Ectodermal cell (in vitro differentiated cells): ENCODE measurements at regions not wholly inside any gene's neighbourhood (a gene's known extent, or its start where the extent isn't known, plus 50 kb on each side); places are given as distances from the start of the nearest gene placed in this dataset.

Experiments
- H3K27ac ChIP-seq: 2 replicates; pipeline ENCODE4 v1.7.0; 2013; ENCODE audit warnings: mild to moderate bottlenecking, low read depth, low read length; ENCODE audit not compliant: insufficient read depth, poor library complexity, severe bottlenecking
- H3K27me3 ChIP-seq: 2 replicates; pipeline ENCODE4 v1.7.0; 2013; ENCODE audit warnings: mild to moderate bottlenecking, low read length; ENCODE audit not compliant: insufficient read depth, control insufficient read depth, poor library complexity, severe bottlenecking
- H3K36me3 ChIP-seq: one replicate; pipeline ENCODE4 v1.7.0; 2013; ENCODE audit warnings: low read length; ENCODE audit not compliant: control insufficient read depth, insufficient read depth
- H3K4me1 ChIP-seq: one replicate; pipeline ENCODE4 v1.7.0; 2013; ENCODE audit warnings: low read length; ENCODE audit not compliant: control insufficient read depth, insufficient read depth
- H3K4me3 ChIP-seq: 2 replicates; pipeline ENCODE4 v1.7.0; 2013; ENCODE audit warnings: low read depth, low read length, control low read depth; ENCODE audit not compliant: insufficient read depth
- H3K9me3 ChIP-seq: 2 replicates; pipeline ENCODE4 v1.7.0; 2013; ENCODE audit warnings: mild to moderate bottlenecking, low read length, moderate library complexity; ENCODE audit not compliant: control insufficient read depth
- WGBS, 2 experiments: methylation state at CpG; one replicate each; pipeline ENCODE4 v1.1.7; 2013; ENCODE audit warnings: missing lambda C conversion rate in 2 of 2; 5-methylcytosine and 5-hydroxymethylcytosine counted together

DNA sequence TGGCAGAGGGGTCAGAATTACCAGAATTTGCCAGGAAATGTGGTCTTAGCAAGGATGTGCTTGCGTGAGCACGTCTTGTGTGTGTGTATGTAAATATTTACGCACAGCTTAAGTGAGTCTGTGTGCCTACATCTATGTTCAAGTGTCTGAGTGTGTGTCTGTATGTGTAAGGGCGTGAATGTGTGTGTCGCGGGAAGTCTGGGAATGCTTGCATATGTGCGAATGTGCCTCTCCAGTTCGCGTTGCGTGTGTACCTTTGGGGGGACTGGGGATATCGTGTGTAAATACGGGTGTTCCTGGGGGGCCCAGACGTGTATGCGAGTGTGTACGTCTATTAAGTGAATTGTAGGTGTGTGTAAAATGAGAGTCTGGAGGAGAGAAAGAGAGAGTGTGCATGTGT lies 68.6 kb upstream of the POU3F1 start:
- no peaks in the 10 kb centered on the region for H3K27me3 ChIP-seq

DNA sequence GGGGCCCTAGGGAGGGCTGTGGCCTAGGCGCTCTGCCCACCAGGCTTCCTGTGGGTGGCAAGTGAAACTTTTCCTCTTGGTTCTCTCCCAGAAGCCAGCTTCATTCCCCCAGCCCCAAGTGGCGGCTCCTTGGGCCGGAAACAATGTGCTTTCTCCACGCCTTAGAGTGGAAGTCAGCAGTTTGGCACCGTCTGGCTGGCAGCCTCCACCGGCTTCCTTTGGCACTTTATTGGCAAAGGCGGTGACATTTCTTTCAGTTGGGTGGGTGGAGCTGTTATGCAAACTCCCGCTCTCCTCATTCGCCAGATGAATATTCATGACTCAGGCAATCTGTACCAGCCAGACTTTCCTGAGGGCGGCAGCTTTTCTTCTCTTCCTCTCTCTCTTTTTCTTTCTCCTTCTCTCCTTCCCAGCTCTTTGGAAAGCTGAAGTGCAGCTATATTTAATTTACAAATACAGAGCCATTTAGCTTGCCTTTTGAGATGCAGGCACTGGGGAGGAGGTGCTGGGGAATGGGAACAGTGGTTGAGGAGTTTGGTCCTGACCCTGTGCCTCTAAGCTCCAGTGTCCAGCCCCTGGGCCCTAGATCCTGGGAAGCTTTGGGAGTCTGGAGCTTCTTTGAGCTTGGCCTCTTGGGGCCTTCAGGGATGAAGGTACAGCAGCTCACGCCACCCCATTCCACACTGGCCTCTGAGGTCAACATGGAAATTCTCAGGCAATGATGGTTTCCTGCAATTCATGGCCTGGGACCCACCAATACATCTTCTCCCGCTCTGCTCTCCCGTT lies 67.8 kb upstream of the POU3F1 start:
- WGBS, 2 experiments, result 90 to 95% methylated on average over 13 of the region's 13 CpGs
- Histone ChIP-seq H3K27me3 (no peaks in the 10 kb centered on the region), H3K9me3 (no peaks in the 10 kb centered on the region), H3K4me1 (no peaks in the 10 kb centered on the region), H3K27ac (no peak overlapping the region), H3K4me3 (no peak overlapping the region), H3K36me3 (no peaks in the 10 kb centered on the region)

More for the DNA sequence above, 68.6 kb upstream of the POU3F1 start:
- Histone ChIP-seq H3K36me3 (no peaks in the 10 kb centered on the region), H3K9me3 (no peaks in the 10 kb centered on the region), H3K27ac (no peak overlapping the region), H3K4me3 (no peak overlapping the region), H3K4me1 (no peaks in the 10 kb centered on the region)
- 96 to 97% methylated on average over 15 of the region's 15 CpGs for WGBS, 2 experiments

DNA sequence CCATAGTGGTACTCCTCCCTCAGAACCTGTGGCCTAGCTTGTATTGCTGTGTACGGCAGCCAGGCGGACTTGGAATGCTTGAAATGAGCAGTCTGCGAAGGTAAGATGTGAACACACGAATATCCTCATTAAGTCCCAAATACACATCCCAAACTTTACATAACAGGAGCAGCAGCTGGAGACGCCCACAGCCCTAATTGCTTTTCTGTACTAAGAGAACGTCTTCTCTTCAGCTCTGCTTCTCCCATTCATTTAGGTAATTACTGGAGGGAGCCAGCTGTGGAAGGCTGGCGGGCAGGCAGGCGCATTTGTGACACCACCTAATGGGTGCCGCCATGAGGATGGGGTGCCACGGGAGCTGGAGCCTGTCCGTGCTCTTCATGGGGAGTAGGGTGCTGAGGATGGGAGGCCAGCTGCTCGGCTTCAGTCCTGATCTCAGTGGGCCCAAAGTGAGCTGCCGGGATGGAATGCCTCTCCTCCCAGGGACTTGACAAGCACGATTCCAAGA lies 66.6 kb upstream of the POU3F1 start:
- Histone ChIP-seq H3K4me1 (no peaks in the 10 kb centered on the region), H3K27ac (no peak overlapping the region), H3K9me3 (no peaks in the 10 kb centered on the region), H3K27me3 (no peaks in the 10 kb centered on the region), H3K4me3 (no peak overlapping the region), H3K36me3 (no peaks in the 10 kb centered on the region)
- WGBS, 2 experiments, result 84 to 87% methylated on average over 14 of the region's 14 CpGs

DNA sequence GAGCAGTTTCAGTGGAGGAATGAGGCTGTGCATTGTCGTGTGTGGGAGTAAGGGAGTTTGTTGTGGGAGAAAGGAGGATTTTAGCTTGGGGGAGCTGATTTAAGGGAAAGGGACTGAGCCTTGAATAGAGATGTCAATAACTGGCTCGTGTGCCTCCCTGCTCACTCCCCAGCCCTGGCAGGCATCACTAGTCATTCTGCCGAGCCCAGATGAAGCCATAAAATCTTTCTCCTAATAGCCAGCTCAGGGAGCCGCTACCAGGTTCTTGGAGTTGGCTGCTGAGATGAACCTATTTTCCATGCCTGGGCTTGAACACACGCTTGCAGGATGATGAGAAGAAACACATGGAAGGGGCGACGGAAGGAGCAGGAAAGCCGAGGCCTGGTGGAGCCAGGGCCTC lies 65.0 kb upstream of the POU3F1 start:
- 95% methylated on average over 8 of the region's 8 CpGs for WGBS, 2 experiments
- H3K27me3 ChIP-seq, result no peaks in the 10 kb centered on the region
- H3K9me3 ChIP-seq, result no peaks in the 10 kb centered on the region
- no peaks in the 10 kb centered on the region for H3K36me3 ChIP-seq
- H3K4me1 ChIP-seq, result no peaks in the 10 kb centered on the region
- H3K4me3 ChIP-seq, result no peak overlapping the region
- no peak overlapping the region for H3K27ac ChIP-seq

DNA sequence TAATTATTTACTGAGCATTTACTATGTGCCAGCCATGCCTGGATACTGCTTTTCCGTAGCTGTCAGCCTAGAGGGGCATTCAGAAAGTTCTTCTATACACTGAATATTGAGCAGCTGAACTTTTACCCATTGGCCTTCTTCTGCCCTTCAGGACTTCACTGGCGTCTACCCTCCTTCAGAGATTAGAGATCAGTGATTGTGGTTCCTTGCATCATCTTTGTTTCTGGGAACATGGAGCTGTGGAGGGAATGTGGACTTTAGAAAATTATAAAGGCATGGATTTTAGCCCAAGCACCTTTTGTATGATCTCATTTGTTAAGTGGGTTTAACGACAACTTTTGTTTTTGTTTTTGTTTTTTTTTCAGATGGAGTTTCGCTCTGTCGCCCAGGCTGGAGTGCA lies 58.7 kb upstream of the POU3F1 start:
- Histone ChIP-seq H3K9me3 (no peaks in the 10 kb centered on the region), H3K27ac (no peak overlapping the region), H3K27me3 (no peaks in the 10 kb centered on the region), H3K4me1 (no peaks in the 10 kb centered on the region), H3K4me3 (no peak overlapping the region), H3K36me3 (peaks cover 3% of the 10 kb centered on the region)
- WGBS, 2 experiments, result 96 to 97% methylated on average over 5 of the region's 5 CpGs

DNA sequence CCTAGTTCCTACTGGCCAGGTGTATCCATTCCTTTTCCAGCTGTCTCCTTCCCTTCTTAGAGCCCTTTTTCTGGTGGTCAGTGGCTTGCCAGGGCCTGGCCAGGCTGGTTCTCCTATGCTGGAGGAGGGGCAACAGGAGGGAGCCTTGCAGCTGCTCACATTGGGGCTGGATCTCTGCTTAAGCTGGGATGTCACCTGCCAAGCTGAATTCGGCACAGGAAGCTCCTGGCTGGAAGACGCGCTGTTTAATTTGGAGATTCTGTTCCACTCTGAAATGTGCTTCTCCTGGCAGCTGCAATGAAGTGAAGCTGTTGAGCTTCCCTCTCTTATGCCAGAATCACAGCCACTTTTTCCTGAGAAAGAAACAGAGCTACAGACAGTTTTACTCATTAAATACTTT lies 56.0 kb upstream of the POU3F1 start:
- H3K4me3 ChIP-seq, result no peak overlapping the region
- no peak overlapping the region for H3K27ac ChIP-seq
- H3K9me3 ChIP-seq, result no peaks in the 10 kb centered on the region
- peaks cover 3% of the 10 kb centered on the region for H3K36me3 ChIP-seq
- H3K4me1 ChIP-seq, result no peaks in the 10 kb centered on the region
- no peaks in the 10 kb centered on the region for H3K27me3 ChIP-seq
- 79 to 86% methylated on average over 3 of the region's 3 CpGs for WGBS, 2 experiments

DNA sequence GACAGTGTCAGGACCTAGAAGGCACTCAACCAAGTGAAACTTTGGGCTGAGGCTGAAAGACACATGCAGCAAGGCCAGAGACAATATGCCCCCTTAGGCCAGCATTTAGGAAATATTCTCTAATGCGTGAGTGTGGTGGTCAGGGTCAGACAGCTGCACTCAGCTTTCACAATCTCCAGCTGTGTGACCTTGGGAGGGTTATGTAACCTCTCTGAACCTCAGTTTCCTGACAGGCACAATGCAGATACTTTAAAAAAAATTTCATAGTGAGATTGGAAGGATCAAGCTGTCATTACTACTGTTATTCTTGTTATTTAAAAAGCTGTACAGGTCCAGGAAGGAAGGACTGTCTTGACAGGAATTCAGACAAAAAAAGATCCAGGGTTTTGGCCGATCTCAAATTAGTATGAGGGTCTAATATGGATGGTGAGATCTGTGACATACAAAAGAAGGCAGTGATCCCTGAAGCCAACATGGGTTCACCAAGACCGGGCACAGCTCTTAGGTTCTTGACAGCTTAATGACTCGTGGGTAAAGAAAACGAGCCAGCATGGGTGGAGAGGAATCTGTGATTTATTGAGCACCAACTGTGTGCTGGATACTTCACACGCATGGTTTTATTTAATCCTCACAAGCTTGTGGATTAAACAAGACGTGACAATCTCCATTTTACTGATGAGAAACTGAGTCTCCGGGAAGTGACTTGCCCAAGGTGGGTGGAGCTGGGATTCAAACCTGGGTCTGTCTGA lies 54.6 kb upstream of the POU3F1 start:
- H3K27me3 ChIP-seq, result no peaks in the 10 kb centered on the region
- H3K27ac ChIP-seq, result no peak overlapping the region
- H3K36me3 ChIP-seq, result peaks cover 3% of the 10 kb centered on the region
- no peaks in the 10 kb centered on the region for H3K9me3 ChIP-seq
- no peak overlapping the region for H3K4me3 ChIP-seq
- H3K4me1 ChIP-seq, result no peaks in the 10 kb centered on the region
- WGBS, 2 experiments, result 92 to 96% methylated on average over 8 of the region's 8 CpGs

DNA sequence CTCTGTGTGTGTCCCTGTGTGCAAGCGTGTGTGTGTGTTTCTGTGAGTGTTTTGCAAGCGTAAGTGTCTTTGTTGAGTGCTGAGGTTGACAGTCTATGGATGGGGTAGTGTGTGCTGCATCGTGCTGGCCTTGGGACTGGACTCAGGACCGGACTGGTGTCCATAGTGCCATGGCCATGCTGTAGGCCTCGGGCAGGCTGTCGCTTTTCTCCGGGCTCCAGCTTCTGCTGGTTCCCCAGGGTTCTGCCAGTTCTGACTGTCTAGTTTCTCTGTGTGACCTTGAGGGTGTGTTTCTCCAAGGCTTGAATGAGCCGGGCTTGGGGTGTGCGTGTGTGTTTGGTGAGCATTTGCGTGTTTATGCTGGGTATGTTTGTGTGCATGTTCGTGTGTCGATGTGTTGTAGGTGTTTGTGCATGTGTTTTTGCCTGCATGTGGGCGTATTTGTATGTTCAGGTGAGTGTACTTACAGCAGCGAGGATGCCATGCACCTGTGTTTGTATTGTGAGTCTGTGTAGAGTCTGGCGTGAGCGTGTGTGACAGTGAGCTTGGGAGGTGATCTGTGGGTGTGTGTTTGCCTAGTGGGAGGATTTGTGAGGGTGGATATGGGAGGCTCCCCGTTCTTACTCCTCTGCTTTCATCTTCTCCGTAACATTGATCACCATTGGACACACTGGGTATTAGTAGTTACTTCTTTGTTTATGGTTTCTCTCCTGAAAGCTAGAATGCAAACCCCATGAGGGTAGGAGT lies 51.7 kb upstream of the POU3F1 start:
- no peak overlapping the region for H3K27ac ChIP-seq
- no peak overlapping the region for H3K4me3 ChIP-seq
- no peaks in the 10 kb centered on the region for H3K36me3 ChIP-seq
- no peaks in the 10 kb centered on the region for H3K27me3 ChIP-seq
- H3K4me1 ChIP-seq, result peaks cover 12% of the 10 kb centered on the region
- H3K9me3 ChIP-seq, result no peaks in the 10 kb centered on the region
- WGBS, 2 experiments, result 81 to 85% methylated on average over 17 to 18 of the region's 18 CpGs

DNA sequence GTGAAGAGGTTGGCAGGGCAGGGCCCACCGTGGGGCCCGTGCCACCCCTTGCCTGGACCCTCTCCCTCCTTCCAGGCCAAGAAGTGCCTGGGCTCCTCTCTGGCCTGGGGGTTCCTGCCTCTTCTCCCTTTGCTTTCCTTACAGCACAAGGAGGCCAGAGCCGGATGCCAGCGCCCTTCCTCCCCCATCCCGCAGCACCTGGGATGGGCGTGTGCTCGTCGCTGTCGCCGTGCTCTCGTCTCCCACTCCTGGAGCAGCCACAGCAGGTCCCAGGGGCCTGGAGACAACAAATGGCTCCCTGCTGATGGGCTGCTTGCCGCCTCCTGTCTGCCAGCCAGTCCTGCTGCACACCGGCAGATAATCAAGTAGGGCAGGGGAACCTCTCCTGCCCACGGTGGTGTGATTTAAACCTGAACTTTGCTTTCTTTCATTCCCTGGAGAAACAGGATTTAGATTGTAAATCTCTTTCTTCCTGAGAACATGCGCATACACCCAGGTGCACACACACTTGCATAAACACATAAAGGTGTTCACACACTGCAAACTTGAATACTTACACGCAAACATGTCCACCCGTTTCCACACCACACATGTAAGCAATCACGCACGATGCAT lies 50.8 kb upstream of the POU3F1 start:
- H3K9me3 ChIP-seq, result no peaks in the 10 kb centered on the region
- H3K4me3 ChIP-seq, result no peak overlapping the region
- peaks cover 14% of the 10 kb centered on the region for H3K4me1 ChIP-seq
- no peaks in the 10 kb centered on the region for H3K27me3 ChIP-seq
- no peak overlapping the region for H3K27ac ChIP-seq
- no peaks in the 10 kb centered on the region for H3K36me3 ChIP-seq
- 68 to 70% methylated on average over 19 of the region's 19 CpGs for WGBS, 2 experiments
